ENCODE measurements at regions not wholly inside any gene's neighbourhood (a gene's known extent, or its start where the extent isn't known, plus 50 kb on each side); places are given as distances from the start of the nearest gene placed in this dataset.

DNA sequence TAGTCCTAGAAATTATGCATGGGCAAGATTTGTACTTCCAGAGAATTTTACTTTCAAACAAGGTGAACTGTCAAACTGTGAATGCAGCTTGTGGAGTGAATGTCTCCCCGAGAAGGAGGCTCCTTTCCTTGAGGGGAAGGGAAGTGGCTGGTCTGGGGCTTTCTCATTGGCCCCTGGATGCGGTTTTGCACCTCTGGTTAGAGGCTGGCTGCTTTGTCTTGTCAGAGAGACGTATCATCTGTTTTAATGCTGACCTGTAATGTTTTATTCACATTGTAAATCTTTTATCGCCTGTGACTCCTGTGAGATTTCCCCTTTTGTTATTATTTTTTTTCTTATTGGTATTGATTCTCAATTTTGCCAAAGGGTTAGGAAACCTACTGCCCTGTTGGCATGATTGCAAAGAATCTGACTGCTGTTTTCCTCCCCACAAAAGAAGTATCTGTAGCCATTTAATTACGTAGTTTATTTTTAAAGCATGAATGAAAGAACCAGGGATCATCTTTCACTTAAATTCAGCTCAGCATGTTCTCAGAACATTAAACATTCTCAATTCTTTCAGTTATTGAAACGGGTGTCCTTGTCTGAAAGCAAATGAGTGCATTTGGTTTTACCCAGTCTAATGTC is 238.3 kb upstream of the NFE2L3 start:
- no peak for DNase-seq (ENCODE audit: low spot score)

DNA sequence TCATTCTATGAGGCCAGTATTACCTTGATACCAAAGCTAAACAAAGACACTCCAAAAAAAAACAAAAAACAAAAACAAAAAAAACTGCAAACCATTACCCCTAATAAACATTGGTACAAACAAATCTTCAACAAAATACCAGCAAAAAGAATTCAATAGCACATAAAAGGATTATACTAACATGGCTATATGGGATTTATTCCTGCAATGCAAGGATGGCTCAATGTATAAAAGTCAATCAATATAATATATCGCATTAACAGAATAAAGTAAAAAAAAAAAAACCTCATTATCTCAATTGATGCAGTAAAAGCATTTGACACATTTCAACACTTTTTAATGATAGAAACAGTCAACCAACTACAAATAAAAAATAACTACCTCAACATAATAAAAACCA is 233.3 kb upstream of the NFE2L3 start:
- DNase-seq (ENCODE audit: low spot score): no peak

DNA sequence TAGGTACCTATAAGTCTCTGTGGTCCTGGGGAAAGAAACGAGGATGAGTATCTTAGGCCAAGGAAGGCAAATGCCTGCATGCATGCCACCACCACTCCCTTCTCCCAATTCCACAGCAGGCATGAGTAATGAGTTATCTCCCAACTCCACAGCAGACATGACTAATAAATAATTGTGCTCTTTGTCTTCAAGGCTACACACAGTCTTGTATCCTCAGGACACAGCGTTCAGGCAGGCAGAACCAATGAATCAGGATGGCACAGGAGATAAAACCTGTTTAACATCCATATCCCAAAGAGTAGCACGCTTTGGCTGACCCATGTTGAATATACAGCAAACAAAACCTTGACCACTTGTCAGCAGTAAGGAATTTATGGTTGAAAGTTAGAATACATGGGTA is 229.7 kb upstream of the NFE2L3 start:
- DNase-seq (ENCODE audit: low spot score): no peak

DNA sequence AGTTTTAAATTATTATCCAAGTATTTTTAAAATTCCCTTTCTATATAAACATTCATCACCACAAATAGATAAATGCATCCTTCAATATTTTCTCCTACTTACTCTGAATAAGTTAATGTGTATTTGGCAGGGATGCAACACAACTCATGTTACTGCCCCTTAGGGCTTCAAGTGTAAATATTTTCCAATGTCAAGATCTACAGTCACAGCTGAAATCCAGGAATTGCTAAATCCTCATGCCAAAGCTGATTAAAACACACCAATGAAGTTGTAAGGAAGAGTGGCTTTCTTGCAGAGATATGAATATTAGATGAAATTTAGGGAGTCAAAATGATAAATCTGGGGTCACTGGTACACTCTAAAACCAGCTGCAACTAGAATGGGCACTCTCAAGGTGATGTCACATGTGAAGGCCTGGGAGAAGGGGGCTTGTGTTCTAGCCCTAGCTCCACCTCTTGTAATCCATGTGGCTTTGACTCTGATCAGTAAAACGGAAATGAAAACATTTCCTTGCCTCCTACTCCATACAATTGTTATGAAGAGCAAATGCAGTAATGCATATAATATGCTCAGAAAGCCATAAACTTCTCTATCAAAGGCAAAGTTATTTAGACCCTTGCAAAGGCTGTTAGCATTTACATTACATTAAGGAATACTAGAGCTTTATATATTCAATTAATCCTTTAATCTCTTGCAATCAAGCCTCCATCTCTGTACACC is 228.1 kb upstream of the NFE2L3 start:
- DNase-seq (ENCODE audit: low spot score): no peak

DNA sequence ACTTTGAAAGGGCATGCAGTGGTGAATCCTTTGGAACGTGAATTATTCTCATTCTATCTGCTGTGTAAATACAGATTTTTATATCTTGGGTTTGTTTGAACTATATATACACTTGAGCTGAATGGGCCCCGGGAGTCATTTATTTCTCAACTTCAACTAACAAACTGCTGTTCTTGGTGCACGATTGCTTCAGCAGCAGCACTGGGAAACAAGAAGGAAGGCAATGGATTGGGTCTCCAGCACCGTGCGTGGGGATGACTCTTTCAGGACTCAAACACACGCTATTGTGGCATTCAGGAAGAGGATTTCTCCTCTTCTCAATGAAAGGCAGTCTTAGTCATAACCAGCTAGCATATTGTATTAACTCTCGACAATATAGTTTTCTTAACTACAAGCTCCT is 226.0 kb upstream of the NFE2L3 start:
- no peak for DNase-seq (ENCODE audit: low spot score)

DNA sequence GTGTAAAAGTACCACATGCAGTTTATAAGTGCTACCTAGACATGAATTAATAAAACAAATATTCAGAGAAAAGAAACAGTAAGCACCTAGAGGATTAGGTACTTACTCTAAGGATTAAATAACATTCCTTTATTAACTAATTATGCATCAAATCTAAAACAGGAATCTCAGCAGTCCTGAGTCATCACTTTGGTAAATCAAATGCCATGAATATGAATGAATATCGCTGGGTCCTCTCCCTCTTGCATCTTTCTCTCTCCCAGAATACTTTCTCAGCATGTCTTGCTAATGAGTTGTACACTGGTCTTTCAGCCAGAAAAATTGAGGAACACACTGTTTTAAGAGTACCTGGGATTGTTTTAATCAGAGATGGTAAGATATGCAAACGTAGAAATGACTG is 225.5 kb upstream of the NFE2L3 start:
- no peak for DNase-seq (ENCODE audit: low spot score)

DNA sequence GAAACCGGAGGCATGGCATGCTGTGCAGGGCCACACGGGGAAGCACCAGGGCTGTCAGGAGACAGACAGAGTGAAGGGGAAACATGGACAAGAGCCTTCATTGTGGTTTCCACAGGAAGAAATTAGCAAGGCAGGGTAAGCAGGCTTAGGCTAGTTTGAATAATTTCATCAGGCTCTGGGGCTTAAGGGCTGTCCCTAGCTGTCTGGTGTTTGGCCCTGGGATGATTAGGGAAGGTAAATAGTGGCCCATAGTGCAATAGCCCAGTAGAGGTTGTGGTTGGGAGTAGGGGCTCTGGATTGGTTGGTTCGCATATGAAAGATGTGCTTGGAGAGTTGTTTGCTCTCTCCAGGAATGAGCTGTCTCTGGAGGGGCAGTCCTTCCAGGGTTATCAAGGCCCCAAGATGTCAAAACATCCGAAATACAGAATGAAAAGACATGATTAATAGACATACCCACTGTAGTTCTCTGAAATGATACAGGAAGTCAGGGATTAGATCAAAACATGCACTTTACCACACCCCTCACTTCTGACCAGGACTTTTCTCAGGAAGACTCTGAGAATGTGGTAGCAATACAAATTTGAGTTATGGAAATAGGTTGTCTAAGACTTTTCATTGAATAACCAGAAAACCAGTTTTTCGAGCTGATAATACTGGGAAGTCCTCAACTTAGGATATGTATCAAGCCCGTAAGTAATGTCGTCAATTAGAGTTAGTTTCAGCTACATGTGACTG is 224.9 kb upstream of the NFE2L3 start:
- DNase-seq (ENCODE audit: low spot score): no peak

DNA sequence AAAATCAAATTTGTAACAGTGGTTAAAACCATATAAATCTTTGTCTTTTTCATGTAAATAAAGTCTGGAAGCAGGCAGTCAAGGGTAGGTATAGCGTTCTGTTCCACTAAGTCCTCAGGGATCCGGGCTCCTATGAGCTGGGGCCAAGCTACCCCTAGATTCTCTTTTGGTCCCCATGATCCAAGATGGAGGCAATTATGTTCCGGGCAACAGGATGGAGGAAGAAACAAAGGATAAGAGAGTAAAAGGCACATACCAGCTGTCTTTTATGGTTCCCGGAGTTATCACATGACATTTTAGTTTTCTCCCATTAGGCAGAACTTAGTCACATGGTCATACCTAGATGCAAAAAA is 224.4 kb upstream of the NFE2L3 start:
- DNase-seq (ENCODE audit: low spot score): no peak

DNA sequence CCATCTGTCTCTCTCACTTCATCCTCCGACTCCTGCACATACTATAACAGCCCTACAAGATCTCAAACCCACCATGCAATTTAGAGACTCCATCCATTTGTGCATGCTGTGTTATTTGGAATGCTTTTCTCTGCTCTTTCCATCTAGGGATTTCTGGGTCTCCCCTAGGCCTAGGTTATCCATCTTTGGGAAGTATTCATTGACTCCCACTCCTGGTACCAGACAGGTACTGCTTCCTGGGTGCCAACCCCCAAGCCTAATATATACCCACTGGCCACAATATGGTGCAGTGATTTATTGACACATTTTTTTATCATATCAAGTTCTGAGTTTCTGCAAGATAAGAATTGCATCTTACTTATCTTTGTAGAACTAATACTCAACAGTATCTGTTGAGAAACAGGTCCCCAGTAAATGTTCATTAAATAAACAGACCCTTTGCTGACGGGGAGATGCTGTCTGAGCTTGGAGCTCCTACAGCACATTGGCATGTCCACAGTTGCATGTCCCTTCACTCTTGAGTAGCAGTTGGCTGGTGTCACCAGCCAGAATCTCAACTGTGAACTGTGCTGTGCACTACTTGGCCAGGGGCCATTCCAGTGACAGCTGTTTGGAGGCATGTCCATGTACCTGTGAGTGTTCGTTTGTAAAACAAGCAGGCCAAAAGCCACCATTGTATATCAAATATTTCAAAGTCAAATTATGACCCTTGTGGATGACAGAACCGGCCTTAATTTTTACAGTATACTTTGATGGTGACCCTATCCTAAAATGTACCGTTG is 223.3 kb upstream of the NFE2L3 start:
- DNase-seq (ENCODE audit: low spot score): no peak

DNA sequence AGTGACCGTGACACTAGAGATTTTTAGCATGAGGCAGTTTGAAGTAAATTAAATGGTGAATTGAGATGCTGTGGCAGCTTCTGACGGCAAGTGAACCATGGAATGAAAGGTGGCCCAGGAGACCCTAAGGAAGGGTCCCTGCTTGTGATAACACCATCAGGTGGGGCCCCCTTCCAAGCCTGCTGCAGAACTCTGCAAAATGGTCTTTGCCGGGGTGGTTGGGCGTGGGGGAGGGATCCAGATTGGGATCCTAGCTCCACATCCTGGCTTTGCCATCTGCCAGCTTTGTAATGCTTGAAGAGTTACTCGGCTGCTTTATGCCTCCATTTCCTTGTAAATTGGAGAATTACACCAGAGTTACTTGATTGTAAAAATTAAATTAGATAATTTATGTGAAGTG is 222.6 kb upstream of the NFE2L3 start:
- no peak for DNase-seq (ENCODE audit: low spot score)

DNA sequence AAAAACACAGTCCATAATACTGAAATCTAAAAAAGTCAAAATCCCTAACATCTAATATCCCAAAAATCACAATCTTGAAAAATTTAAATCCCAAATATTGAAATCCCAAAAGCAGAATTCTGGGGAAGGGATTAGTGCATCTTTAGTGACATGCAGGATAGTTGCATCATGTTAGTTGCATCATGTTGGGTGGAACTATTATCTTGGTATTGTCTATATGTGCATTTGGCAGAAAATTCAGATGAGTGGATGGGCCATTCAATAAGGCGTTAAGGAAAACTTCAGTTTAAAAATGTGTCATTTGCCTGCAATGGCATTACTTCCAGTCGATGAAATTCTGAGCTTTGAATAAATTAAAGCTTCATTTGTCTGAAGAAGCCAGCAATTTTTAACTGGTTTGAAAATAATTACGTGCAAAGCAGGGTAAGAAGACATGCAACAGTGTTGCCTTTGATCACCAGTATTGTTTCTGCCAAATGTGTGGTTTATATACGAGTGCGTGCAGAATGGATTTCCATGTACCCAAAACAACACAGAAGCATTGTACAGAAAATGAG is 221.4 kb upstream of the NFE2L3 start:
- no peak for DNase-seq (ENCODE audit: low spot score)

DNA sequence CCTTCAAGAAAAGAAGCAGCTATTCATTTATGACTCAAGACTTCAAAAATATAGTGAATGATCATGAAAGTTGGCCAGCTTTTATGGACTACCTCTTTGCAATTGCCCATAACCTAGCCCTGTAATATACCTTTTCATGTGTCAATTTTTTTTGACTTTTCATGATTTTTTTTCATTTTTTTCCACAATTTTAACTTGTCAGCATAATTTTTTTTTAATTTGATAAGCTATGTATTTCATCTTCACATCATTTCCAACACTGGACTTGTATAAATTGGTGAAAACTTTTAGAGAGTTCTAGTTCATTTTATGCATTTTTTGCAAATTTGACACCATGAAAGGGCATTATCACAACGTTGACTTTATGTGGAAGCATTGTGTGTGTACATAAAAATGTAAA is 220.8 kb upstream of the NFE2L3 start:
- no peak for DNase-seq (ENCODE audit: low spot score)

DNA sequence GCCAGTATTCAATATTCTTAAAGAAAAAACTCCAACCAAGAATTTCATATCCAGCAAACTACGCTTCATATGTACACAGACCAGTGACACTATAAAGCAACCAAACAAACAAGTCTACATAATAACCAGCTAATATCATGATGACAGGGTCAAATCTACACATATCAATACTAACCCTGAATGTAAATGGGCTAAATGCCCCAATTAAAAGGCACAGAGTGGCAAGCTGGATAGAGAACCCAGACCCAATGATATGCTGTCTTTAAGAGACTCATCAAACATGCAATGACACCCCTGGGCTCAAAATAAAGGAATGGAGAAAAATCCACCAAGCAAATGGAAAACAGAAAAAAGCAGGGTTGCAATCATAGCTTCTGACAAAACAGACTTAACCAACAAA is 218.1 kb upstream of the NFE2L3 start:
- DNase-seq (ENCODE audit: low spot score): no peak

DNA sequence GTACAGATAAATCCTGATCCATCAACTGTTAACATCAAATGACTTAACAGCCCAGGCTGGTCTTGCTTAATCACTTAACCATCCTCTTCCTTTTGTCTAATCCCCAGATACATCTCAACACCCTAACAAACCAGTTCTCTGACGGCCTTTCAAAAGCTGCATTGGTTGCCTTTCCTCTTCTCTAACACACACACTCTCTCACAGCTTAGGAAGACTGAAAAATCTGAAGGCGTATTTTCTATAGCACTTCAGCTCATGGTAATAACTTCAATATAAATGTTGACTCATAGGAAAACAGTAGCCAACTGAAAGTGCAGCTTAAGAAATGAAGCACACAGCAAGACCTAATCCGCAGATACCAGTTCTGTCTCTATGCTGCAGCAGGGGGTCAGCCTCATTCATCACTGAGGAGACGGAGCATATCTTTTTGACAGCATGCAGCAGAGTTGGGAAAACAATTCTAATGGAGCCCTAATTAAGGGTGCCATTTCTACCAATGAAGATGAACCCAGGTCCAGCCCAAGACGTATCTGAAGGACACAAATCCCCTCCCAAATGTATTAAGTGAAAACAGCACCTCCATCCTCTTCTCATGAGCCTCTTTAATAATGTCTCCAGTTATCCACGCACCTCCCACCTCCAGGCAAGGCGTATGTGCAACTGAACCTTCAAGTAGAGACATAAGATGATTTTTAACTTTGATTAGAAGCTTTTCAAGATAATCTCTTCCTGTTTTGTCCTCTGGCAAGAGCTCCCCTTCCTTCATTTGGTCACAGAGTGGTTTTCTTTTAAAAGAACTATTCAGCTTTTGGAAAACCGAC is 211.7 kb upstream of the NFE2L3 start:
- DNase-seq (ENCODE audit: low spot score): no peak

DNA sequence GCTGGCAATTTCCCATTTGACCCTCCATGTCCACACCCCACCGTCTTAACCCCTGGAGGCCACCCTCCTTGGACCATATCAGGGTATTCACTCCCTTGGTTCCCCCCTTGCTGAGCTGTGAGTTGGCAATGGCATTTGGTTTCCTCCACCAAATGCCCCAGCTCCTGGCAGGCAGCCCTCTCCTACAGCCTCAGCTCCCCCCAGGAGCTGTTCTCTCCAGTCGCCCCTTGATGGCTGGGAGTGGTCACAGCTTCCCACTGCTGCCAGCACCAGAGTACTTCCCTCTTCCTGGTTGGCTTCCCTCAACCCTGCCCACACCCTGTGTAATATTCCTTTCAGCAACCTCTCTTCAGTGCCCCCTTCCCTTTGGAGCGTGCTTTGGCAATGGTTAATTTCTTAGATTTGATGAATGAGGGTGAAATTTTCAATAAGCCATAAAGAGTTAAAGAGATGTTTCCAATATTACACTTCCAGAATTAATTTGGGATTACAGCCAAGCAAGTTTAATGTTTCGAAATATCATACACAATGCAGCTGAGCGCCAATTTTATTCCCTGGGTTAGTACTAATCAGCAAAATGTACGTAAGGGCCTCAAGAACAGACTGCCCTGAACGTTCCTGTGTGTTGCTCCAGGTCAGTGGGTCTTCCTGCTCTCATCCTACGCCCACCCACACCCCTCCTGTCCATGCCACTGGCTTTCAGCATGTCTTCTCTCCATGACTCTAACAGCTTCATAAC is 207.1 kb upstream of the NFE2L3 start:
- no peak for DNase-seq (ENCODE audit: low spot score)

DNA sequence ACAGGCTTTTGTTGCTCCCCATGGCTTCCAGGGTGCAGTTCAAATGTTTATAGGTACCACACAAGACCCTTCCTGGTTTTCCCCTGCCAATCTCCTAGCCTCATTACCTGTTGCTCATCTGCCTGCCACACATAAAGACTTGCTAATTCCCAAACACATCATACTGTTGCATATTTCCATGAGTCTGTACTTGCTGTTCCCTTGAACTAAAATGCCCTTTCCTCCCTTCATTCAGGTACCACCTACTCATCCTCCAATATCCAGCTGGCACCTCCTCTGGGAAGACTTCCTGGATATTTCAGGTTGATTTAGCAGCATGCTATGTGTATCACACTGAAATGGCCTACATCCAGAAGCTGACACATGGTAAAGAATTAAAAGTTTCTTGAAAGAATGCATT is 206.4 kb upstream of the NFE2L3 start:
- no peak for DNase-seq (ENCODE audit: low spot score)

DNA sequence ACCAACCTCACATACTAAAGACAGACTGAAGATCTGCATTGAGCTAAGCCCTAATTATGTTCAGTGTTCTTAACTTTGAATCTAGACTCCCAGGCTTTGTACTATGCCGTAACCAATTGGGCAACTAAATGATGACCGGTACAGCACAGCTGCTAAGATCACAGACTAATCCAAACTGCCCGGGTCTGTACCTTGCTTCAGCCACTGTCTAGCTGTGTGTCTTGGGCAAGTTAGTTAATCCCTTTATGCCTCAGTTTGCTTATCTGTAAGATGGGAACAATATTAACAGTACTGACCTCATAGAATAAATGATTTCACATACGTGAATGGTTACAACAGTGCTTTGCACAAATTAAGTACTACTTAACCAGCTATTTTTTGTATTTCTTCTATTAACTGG is 205.8 kb upstream of the NFE2L3 start:
- DNase-seq (ENCODE audit: low spot score): no peak

DNA sequence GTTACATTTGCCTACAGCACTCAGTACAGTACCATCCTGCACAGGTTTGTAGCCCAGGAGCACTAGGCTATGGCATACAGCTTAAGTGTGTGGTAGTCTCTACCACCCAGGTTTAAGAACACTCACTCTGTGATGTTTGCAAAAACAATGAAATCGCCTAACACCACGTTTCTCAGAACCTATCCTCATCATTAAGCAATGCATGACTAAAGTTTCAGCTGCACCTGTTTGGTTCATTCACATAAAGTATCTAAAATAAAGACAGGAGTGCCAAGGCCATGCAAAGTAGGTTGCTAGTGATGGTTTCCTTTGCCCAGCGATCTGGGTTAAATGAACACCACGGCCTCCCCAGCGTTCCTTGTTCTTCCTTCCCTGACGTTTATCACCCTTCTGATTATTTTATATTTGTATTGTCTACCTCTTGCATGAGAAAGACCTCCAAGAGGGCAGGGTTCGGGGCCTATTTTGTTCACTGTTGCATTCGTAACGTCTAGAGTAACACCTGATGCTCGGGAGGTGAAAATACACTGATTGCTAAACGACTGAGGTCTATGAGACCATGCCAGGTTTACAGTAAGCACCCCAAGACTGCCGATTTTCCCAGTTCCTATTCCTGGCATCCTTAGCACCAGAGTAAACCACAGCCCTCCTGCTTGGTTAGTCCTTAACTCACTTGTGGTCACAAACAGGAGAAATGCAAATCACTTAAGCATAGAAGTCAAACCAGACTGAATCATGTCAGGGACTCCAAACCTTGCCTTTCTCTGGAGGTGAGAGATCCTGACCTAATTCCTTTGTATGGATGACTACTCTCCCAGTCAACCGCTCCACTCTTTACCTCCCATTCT is 204.1 kb upstream of the NFE2L3 start:
- DNase-seq (ENCODE audit: low spot score): no peak

DNA sequence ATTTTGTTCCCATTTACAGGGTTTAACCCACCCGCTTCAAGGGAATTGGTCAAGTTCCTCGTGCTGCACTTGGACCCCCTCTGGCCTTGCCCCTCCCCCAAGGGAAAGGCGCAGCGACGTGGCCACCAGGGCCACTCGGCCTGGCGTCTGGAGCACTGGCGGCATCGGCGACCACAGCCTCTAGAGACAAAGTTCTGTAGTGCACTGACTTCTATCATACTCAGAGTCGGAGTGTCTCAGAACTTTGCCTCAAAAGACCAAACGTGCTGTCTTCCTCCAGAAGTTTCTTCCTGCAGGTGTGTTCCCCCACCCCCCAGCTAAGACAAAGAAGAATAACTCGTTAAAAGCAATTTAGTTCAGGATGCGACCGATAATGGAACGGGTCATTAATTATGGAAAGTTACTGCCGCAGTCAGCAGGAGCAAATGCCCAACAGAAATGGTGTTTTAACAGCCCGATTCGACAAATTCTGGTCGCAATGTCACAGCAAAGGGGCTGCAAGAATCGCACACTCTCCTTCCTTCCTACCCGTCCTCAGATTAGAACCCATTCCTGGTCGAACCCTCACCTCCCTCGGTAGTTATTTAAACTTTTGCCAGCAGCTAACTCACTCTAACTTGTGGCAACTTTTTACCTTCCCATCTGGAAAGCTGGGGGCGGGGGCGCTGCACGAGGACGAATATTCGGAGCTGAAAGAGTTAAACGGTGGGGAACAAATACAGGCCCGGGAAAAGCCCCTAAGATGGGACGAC is 202.1 kb upstream of the NFE2L3 start:
- no peak for DNase-seq (ENCODE audit: low spot score)

Measured in CD4-positive, alpha-beta T cell treated with Interleukin-6 at 100 ng/mL for 8 hours (primary cell).